WERI-Rb-1 (cell line): ENCODE measurements at regions not wholly inside any gene's neighbourhood (a gene's known extent, or its start where the extent isn't known, plus 50 kb on each side); places are given as distances from the start of the nearest gene placed in this dataset.
"Not testable (repeated sequence)": the region's sequence is repeated elsewhere in the genome, so short reads cannot be mapped to it uniquely, and the experiment has no call there.

Experiments
- DNase-seq: peaks from one replicate; pipeline ENCODE4 v3.0.0-alpha.2; 2020
- H3K27ac ChIP-seq: fragments of 250-450 bp; sonication (Bioruptor Pico); 2 replicates; pipeline ENCODE4 v1.5.1; 2020; ENCODE audit warnings: mild to moderate bottlenecking, moderate library complexity
- H3K27me3 ChIP-seq: fragments of 250-450 bp; sonication (Bioruptor Pico); 2 replicates; pipeline ENCODE4 v1.5.1; 2021; ENCODE audit warnings: mild to moderate bottlenecking, low read depth, moderate library complexity; ENCODE audit not compliant: insufficient read depth, severe bottlenecking
- H3K36me3 ChIP-seq: fragments of 250-450 bp; sonication (Bioruptor Pico); 2 replicates; pipeline ENCODE4 v1.5.1; 2020; ENCODE audit warnings: mild to moderate bottlenecking, moderate library complexity
- H3K4me3 ChIP-seq: 2 replicates; pipeline ENCODE4 v1.5.1; 2011; ENCODE audit warnings: low read depth, mild to moderate bottlenecking, control low read depth, low read length
- H3K9me3 ChIP-seq: fragments of 250-450 bp; sonication (Bioruptor Pico); 2 replicates; pipeline ENCODE4 v1.5.1; 2021; ENCODE audit warnings: mild to moderate bottlenecking, moderate library complexity; ENCODE audit not compliant: severe bottlenecking
- TF ChIP-seq, protein P1 (sequence below): IDR thresholded peaks from 2 replicates; pipeline ENCODE4 v1.5.1; 2011; ENCODE audit warnings: low read depth, mild to moderate bottlenecking, control low read depth, inconsistent platforms, low read length

DNA sequence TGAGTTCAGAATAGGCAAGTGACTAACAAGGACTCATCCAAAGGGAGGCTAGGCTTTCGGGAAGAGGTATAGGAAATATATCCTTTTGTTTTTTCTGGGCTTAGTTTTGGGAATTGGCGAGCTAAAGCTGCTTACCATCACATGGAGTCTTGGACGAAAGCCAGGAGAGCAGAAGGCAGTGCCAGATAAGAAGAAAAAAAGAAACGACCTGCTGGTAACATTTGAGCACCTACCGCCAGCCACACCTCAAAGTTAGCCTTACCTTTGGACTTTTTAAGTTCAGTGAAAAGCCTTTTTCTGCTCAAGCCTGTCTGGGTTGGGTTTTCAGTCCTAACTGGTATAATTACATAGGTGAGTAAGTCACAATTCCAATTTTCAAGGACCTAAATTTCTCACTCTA lies 85.1 kb upstream of the LCORL start:
- peak; percentile 16 for DNase-seq
- TF ChIP-seq, protein P1, sequence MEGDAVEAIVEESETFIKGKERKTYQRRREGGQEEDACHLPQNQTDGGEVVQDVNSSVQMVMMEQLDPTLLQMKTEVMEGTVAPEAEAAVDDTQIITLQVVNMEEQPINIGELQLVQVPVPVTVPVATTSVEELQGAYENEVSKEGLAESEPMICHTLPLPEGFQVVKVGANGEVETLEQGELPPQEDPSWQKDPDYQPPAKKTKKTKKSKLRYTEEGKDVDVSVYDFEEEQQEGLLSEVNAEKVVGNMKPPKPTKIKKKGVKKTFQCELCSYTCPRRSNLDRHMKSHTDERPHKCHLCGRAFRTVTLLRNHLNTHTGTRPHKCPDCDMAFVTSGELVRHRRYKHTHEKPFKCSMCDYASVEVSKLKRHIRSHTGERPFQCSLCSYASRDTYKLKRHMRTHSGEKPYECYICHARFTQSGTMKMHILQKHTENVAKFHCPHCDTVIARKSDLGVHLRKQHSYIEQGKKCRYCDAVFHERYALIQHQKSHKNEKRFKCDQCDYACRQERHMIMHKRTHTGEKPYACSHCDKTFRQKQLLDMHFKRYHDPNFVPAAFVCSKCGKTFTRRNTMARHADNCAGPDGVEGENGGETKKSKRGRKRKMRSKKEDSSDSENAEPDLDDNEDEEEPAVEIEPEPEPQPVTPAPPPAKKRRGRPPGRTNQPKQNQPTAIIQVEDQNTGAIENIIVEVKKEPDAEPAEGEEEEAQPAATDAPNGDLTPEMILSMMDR, result no peak
- H3K36me3 ChIP-seq, result no peaks in the 10 kb centered on the region
- no peaks in the 10 kb centered on the region for H3K9me3 ChIP-seq
- H3K4me3 ChIP-seq, result no peak overlapping the region
- H3K27me3 ChIP-seq, result no peaks in the 10 kb centered on the region
- H3K27ac ChIP-seq, result no peak overlapping the region

DNA sequence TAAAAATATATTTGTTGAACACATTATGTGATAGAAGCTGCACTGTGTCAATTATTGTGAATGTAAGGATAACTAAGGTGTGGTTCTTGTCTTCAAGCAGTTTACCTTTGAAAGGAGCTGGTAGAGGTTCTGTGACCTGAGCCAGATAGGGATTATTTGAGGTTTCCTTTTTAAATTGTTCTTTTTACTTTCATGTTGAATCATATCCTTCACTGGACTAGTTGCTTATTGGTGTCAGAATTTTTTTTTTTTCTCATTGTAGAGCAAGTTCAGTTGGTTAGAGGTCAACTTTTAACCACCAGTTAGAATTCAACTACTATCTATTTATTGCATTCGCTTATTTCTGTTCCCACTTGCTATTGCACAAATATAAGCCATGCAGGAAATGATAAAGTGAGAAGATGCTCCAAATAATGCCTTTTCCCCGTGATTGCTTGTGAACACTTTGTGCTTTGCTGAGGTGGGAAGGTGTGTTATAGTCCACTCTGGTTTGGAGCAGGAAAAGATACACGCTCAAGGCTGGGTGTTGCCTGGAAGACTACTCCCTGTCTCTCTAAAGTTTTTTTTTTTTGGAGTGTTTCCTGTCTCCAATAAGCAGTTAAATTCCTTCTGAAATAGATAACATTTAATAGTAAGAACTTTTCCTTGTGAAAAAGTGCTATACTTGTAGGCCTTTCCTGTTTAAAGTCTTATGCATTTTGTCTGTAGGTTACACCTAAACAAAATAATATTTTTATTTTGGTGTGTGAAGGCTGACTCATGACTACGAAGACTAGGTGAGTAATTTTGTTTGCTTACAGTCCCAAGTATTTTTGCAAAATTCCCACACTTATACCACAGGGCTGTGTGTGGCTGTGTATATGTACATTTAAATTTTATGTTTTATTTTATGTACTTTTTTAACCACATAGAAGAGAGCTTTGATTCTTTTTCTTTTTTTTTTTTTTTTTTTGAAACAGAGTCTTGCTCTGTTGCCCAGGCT lies 83.8 kb upstream of the LCORL start:
- TF ChIP-seq, protein P1, result no peak
- no peaks in the 10 kb centered on the region for H3K9me3 ChIP-seq
- H3K36me3 ChIP-seq, result no peaks in the 10 kb centered on the region
- H3K27ac ChIP-seq, result no peak overlapping the region
- no peaks in the 10 kb centered on the region for H3K27me3 ChIP-seq
- DNase-seq, result no peak
- no peak overlapping the region for H3K4me3 ChIP-seq

DNA sequence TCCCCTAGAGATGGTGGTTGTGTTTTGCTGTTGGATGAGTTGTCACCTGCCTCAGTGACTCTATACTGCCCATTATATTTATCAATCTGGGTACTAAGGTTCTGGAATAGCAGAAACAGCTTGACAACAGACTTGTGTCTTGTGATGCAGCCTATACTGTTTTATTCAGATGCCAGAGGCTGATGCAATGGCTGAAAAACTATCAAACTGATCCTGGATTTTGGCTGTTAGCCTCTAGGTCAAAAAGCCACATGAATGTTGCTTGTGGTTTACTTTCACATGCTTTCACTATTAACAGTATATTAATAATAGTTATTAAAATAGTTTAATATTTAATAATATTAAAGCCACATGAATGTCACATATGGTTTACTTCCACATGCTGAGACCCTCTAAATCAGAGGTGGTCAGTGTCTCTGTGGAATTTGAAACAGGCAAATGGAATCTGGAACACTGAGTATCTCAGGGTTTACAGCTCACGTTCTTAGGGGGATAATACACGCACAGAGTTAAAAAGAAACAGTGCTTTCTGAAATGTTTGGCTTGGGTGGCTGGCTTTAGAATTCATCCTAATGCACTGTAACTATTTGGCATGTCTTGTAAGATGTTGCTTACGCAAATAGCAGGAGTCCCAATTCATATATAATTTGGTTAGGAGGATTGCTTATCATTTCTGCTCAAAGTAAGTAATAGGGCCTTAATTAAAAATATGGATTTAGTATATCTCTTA lies 82.5 kb upstream of the LCORL start:
- Histone ChIP-seq H3K27ac (no peak overlapping the region), H3K9me3 (no peaks in the 10 kb centered on the region), H3K27me3 (no peaks in the 10 kb centered on the region), H3K36me3 (no peaks in the 10 kb centered on the region), H3K4me3 (no peak overlapping the region)
- TF ChIP-seq, protein P1, result no peak
- no peak for DNase-seq

DNA sequence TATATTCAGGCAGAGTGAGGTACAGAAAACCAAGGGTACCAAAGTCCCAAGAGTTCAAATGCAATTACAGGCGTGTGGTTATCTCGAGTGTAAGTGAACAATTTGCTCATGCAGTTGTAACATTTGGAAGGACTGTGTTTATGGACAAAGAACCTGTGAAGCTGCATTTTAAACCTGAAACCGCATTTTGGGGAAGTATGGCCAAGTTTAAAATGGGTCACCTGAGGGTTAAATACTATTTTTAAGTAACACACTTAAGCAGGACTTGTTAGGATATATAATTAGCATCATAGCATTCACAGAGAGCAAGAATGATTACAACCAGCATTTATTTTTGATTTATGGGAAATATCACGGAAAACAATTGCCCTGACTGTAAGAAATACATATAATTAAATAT lies 79.1 kb upstream of the LCORL start:
- H3K27me3 ChIP-seq, result no peaks in the 10 kb centered on the region
- no peak overlapping the region for H3K27ac ChIP-seq
- no peaks in the 10 kb centered on the region for H3K9me3 ChIP-seq
- DNase-seq, result no peak
- H3K36me3 ChIP-seq, result no peaks in the 10 kb centered on the region
- TF ChIP-seq, protein P1, result no peak
- H3K4me3 ChIP-seq, result no peak overlapping the region

DNA sequence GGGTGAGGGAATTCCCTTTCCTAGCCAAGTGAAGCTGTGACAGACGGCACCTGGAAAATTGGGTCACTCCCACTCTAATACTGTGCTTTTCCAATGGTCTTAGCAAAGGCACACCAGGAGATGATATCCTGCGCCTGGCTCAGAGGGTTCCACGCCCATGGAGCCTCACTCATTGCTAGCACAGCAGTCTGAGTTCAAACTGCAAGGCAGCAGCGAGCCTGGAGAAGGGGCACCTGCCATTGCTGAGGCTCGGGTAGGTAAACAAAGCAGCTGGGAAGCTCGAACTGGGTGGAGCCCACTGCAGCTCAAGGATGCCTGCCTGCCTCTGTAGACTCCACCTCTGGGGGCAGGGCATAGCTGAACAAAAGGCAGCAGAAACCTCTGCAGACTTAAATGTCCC lies 68.9 kb upstream of the LCORL start:
- H3K27me3 ChIP-seq, DNase-seq, H3K27ac ChIP-seq, H3K36me3 ChIP-seq, H3K4me3 ChIP-seq: not testable (repeated sequence)
- H3K9me3 ChIP-seq, result peaks cover 13% of the 10 kb centered on the region

DNA sequence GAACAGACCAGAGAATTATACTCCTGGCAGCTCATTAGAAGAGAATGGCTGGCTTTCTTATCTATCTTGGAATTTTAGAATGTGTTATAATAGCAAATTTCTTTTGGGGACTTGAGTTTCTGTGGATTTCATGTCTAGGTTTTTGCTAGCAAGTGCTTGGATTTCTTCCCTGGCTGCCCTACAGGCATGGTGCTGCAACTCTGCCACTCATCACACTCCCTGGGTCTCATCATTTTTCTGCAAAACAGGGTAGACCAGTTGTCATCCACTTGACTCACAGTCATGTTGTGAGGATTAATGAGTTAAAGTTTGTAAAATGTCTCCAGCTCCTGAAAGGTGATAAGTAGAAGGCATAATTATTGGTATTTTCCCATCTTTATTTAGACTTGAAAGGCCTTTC lies 60.7 kb upstream of the LCORL start:
- Histone ChIP-seq H3K27me3 (no peaks in the 10 kb centered on the region), H3K27ac (no peak overlapping the region), H3K4me3 (no peak overlapping the region), H3K9me3 (peaks cover 9% of the 10 kb centered on the region), H3K36me3 (no peaks in the 10 kb centered on the region)
- no peak for DNase-seq
- TF ChIP-seq, protein P1, result no peak
